Gastroesophageal sphincter (tissue), 3 donors: ENCODE measurements at regions not wholly inside any gene's neighbourhood (a gene's known extent, or its start where the extent isn't known, plus 50 kb on each side); places are given as distances from the start of the nearest gene placed in this dataset.

ENCODE experiments used
- EP300 ChIP-seq: sonication (generic); formaldehyde crosslinking; IDR thresholded peaks from one replicate; pipeline ENCODE4 v1.6.1; 2017; ENCODE audit warnings: antibody characterized with exemption, mild to moderate bottlenecking
- POLR2A ChIP-seq, 2 donors: fragments of 450-650 bp; IDR thresholded peaks; one replicate each; pipeline ENCODE4 v1.6.1; 2017; ENCODE audit warnings: antibody characterized with exemption in 2 of 2, mild to moderate bottlenecking in 2 of 2, moderate library complexity in 1 of 2
- TF ChIP-seq, protein P1 (sequence below), 4 experiments: fragments of 200-600 bp in 2 of 4; fragments of 450-650 bp in 2 of 4; sonication (generic) in 1 of 4; IDR thresholded peaks; one replicate each; pipeline ENCODE4 v1.5.1; 2017 to 2019; ENCODE audit warnings: antibody characterized with exemption in 4 of 4, mild to moderate bottlenecking in 2 of 4, moderate library complexity in 2 of 4

DNA sequence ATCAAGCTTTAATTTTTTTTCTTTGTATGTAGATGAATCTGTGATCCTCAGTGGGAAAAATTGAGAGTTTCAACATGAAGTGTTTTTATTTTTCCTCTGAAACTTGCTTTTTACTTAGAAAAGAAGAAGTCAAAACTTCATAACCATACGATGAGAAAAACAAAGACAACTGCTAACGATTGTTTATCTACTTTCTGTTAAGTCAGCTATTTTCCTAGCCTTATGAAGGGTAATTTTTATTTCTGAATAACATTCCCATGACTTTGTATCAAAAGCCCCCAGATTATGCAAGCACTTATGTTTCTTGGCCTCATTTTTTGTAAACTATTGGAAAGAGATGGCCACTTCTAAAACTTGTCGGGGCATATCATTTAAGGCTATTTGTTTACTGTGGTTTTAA is 645.1 kb upstream of the PRKX start:
- TF ChIP-seq, protein P1, sequence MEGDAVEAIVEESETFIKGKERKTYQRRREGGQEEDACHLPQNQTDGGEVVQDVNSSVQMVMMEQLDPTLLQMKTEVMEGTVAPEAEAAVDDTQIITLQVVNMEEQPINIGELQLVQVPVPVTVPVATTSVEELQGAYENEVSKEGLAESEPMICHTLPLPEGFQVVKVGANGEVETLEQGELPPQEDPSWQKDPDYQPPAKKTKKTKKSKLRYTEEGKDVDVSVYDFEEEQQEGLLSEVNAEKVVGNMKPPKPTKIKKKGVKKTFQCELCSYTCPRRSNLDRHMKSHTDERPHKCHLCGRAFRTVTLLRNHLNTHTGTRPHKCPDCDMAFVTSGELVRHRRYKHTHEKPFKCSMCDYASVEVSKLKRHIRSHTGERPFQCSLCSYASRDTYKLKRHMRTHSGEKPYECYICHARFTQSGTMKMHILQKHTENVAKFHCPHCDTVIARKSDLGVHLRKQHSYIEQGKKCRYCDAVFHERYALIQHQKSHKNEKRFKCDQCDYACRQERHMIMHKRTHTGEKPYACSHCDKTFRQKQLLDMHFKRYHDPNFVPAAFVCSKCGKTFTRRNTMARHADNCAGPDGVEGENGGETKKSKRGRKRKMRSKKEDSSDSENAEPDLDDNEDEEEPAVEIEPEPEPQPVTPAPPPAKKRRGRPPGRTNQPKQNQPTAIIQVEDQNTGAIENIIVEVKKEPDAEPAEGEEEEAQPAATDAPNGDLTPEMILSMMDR (IDR thresholded peaks at IDR 0.05), result no peak
- TF ChIP-seq POLR2A (IDR thresholded peaks at IDR 0.05) (no peak), EP300 (no peak)
